ENCODE measurements at regions not wholly inside any gene's neighbourhood (a gene's known extent, or its start where the extent isn't known, plus 50 kb on each side); places are given as distances from the start of the nearest gene placed in this dataset.

- TF ChIP-seq POLR2AphosphoS5 (IDR thresholded peaks at IDR 0.05) (no peak), CTCF (IDR thresholded peaks at IDR 0.05) (no peak), POLR2A (IDR thresholded peaks at IDR 0.05) (no peak), EP300 (IDR thresholded peaks at IDR 0.05; ENCODE audit: low read depth) (no peak)
These were observed 881.6 kb upstream of the PIK3C3 start for GRCh38 chr18:41073372-41073954.
